HG03378 (cell line): ENCODE measurements at regions not wholly inside any gene's neighbourhood (a gene's known extent, or its start where the extent isn't known, plus 50 kb on each side); places are given as distances from the start of the nearest gene placed in this dataset.
"Not testable (repeated sequence)": the region's sequence is repeated elsewhere in the genome, so short reads cannot be mapped to it uniquely, and the experiment has no call there.

Source experiments
- ATAC-seq: cut with Tn5 transposase; IDR thresholded peaks from one replicate; pipeline ENCODE4 v1.9.1; 2021; ENCODE audit warnings: mild to moderate bottlenecking, moderate library complexity; ENCODE audit not compliant: unreplicated experiment

- ATAC-seq, result no peak
These were observed 477.1 kb downstream of the FAT4 start for GRCh38 chr4:125791896-125792295.

GRCh38 chr4:125794989-125795388 lies 480.2 kb downstream of the FAT4 start:
- no peak for ATAC-seq

- no peak for ATAC-seq
These were observed 481.4 kb downstream of the FAT4 start for GRCh38 chr4:125796138-125796537.

- not testable (repeated sequence) for ATAC-seq
These were observed 482.9 kb downstream of the FAT4 start for GRCh38 chr4:125797621-125798020.

- no peak for ATAC-seq
These were observed 486.6 kb downstream of the FAT4 start for GRCh38 chr4:125801373-125801772.

GRCh38 chr4:125801924-125802323 lies 487.2 kb downstream of the FAT4 start:
- no peak for ATAC-seq

GRCh38 chr4:125808022-125808421 lies 493.3 kb downstream of the FAT4 start:
- no peak for ATAC-seq

GRCh38 chr4:125808570-125808969 lies 493.8 kb downstream of the FAT4 start:
- ATAC-seq, result no peak

- no peak for ATAC-seq
These were observed 497.1 kb downstream of the FAT4 start for GRCh38 chr4:125811892-125812291.

- ATAC-seq, result no peak
These were observed 512.3 kb downstream of the FAT4 start for GRCh38 chr4:125826801-125827695.

GRCh38 chr4:125827696-125828052 lies 512.9 kb downstream of the FAT4 start:
- no peak for ATAC-seq

- no peak for ATAC-seq
These were observed 513.6 kb downstream of the FAT4 start for GRCh38 chr4:125828346-125828745.

- ATAC-seq, result no peak
These were observed 517.4 kb downstream of the FAT4 start for GRCh38 chr4:125832161-125832560.

- no peak for ATAC-seq
These were observed 521.9 kb downstream of the FAT4 start for GRCh38 chr4:125836597-125837195.

- ATAC-seq, result no peak
These were observed 522.9 kb downstream of the FAT4 start for GRCh38 chr4:125837493-125838201.

- ATAC-seq, result no peak
These were observed 523.4 kb downstream of the FAT4 start for GRCh38 chr4:125838202-125838601.

GRCh38 chr4:125838924-125839323 lies 524.2 kb downstream of the FAT4 start:
- no peak for ATAC-seq

- ATAC-seq, result no peak
These were observed 529.2 kb downstream of the FAT4 start for GRCh38 chr4:125843947-125844346.

- no peak for ATAC-seq
These were observed 532.8 kb downstream of the FAT4 start for GRCh38 chr4:125847518-125847917.

GRCh38 chr4:125849869-125850268 lies 535.1 kb downstream of the FAT4 start:
- ATAC-seq, result no peak

GRCh38 chr4:125891597-125892258 lies 577.0 kb downstream of the FAT4 start:
- no peak for ATAC-seq
